Loucy (cell line): ENCODE measurements at regions not wholly inside any gene's neighbourhood (a gene's known extent, or its start where the extent isn't known, plus 50 kb on each side); places are given as distances from the start of the nearest gene placed in this dataset.

Experiments
- H2AFZ ChIP-seq: fragments of 200-600 bp; sonication (generic); 2 replicates; pipeline ENCODE4 v1.6.0; 2016; ENCODE audit warnings: antibody characterized with exemption, mild to moderate bottlenecking, low read length, moderate library complexity
- H3F3A ChIP-seq: fragments of 200-600 bp; 2 replicates; pipeline ENCODE4 v1.6.0; 2016; ENCODE audit warnings: antibody characterized with exemption, low read depth, mild to moderate bottlenecking
- H3K27me3 ChIP-seq: fragments of 200-600 bp; sonication (generic); 2 replicates; pipeline ENCODE4 v1.6.1; 2014; ENCODE audit warnings: low read length, mild to moderate bottlenecking; ENCODE audit not compliant: insufficient read depth, poor library complexity, severe bottlenecking
- H3K36me3 ChIP-seq: fragments of 200-600 bp; sonication (generic); 2 replicates; pipeline ENCODE4 v1.6.1; 2016; ENCODE audit warnings: low read length; ENCODE audit not compliant: insufficient read depth
- H3K4me1 ChIP-seq: fragments of 200-600 bp; sonication (generic); 2 replicates; pipeline ENCODE4 v1.5.1; 2014; ENCODE audit warnings: low read length, mild to moderate bottlenecking; ENCODE audit not compliant: insufficient read depth, poor library complexity, severe bottlenecking
- H3K4me2 ChIP-seq: fragments of 200-600 bp; sonication (generic); 2 replicates; pipeline ENCODE4 v1.6.0; 2014; ENCODE audit warnings: antibody characterized with exemption, low read length, low read depth, mild to moderate bottlenecking; ENCODE audit not compliant: poor library complexity, severe bottlenecking
- H3K4me3 ChIP-seq: fragments of 200-600 bp; sonication (generic); 2 replicates; pipeline ENCODE4 v1.5.1; 2014; ENCODE audit warnings: low read length, mild to moderate bottlenecking, mixed read lengths; ENCODE audit not compliant: poor library complexity, severe bottlenecking
- H3K79me2 ChIP-seq: fragments of 200-600 bp; sonication (generic); 2 replicates; pipeline ENCODE4 v1.6.1; 2014; ENCODE audit warnings: low read length; ENCODE audit not compliant: insufficient read depth
- H3K9ac ChIP-seq: fragments of 200-600 bp; sonication (generic); 2 replicates; pipeline ENCODE4 v1.6.0; 2014; ENCODE audit warnings: mild to moderate bottlenecking, low read depth, low read length, moderate library complexity; ENCODE audit not compliant: poor library complexity, severe bottlenecking
- H3K9me2 ChIP-seq: fragments of 200-600 bp; sonication (generic); replicated peaks from 2 replicates; pipeline ENCODE4 v1.6.1; 2016; ENCODE audit warnings: low read depth, low read length, mixed read lengths
- H3K9me3 ChIP-seq: fragments of 200-600 bp; sonication (generic); 2 replicates; pipeline ENCODE4 v1.6.1; 2014; ENCODE audit warnings: mild to moderate bottlenecking, antibody characterized with exemption, low read length, low read depth; ENCODE audit not compliant: insufficient read depth
- H4K20me1 ChIP-seq: fragments of 200-600 bp; sonication (generic); 2 replicates; pipeline ENCODE4 v1.6.0; 2014; ENCODE audit warnings: antibody characterized with exemption, low read length, mild to moderate bottlenecking; ENCODE audit not compliant: insufficient read depth, poor library complexity, severe bottlenecking
- CTCF ChIP-seq: fragments of 200-600 bp; sonication (generic); conservative IDR thresholded peaks from 2 replicates; pipeline ENCODE4 v1.5.1; 2014; ENCODE audit warnings: mild to moderate bottlenecking, antibody characterized with exemption, low read length
- EZH2phosphoT487 ChIP-seq: fragments of 200-600 bp; IDR thresholded peaks from 2 replicates; pipeline ENCODE4 v1.6.1; 2018; ENCODE audit warnings: antibody characterized with exemption, mild to moderate bottlenecking, moderate library complexity, borderline replicate concordance

GRCh38 chr4:91824773-91825172 is 479.0 kb upstream of the GRID2 start:
- no peak overlapping the region for H3K9ac ChIP-seq
- no peaks in the 10 kb centered on the region for H3K9me3 ChIP-seq
- no peaks in the 10 kb centered on the region for H3K9me2 ChIP-seq
- no peaks in the 10 kb centered on the region for H3K4me1 ChIP-seq
- H3K4me2 ChIP-seq: no peak overlapping the region
- no peak overlapping the region for H2AFZ ChIP-seq
- H3F3A ChIP-seq: no peaks in the 10 kb centered on the region
- no peaks in the 10 kb centered on the region for H3K79me2 ChIP-seq
- no peaks in the 10 kb centered on the region for H4K20me1 ChIP-seq
- no peak overlapping the region for H3K4me3 ChIP-seq
- H3K27me3 ChIP-seq: no peaks in the 10 kb centered on the region
- TF ChIP-seq EZH2phosphoT487 (no peak), CTCF (no peak)
- H3K36me3 ChIP-seq: no peaks in the 10 kb centered on the region

GRCh38 chr4:91826186-91826585 is 477.6 kb upstream of the GRID2 start:
- Histone ChIP-seq H3K4me1 (no peaks in the 10 kb centered on the region), H3K9me3 (no peaks in the 10 kb centered on the region), H3K27me3 (no peaks in the 10 kb centered on the region), H3K9me2 (no peaks in the 10 kb centered on the region), H3F3A (no peaks in the 10 kb centered on the region), H4K20me1 (no peaks in the 10 kb centered on the region), H3K79me2 (no peaks in the 10 kb centered on the region), H3K4me2 (no peak overlapping the region), H3K9ac (no peak overlapping the region), H2AFZ (no peak overlapping the region), H3K36me3 (no peaks in the 10 kb centered on the region), H3K4me3 (no peak overlapping the region)
- TF ChIP-seq CTCF (no peak), EZH2phosphoT487 (no peak)

GRCh38 chr4:91827914-91828313 is 475.9 kb upstream of the GRID2 start:
- H3K9me3 ChIP-seq: no peaks in the 10 kb centered on the region
- H3F3A ChIP-seq: no peaks in the 10 kb centered on the region
- H3K9ac ChIP-seq: no peak overlapping the region
- H4K20me1 ChIP-seq: no peaks in the 10 kb centered on the region
- H3K4me2 ChIP-seq: no peak overlapping the region
- no peaks in the 10 kb centered on the region for H3K36me3 ChIP-seq
- H3K79me2 ChIP-seq: no peaks in the 10 kb centered on the region
- TF ChIP-seq CTCF: no peak
- no peak for TF ChIP-seq EZH2phosphoT487
- H3K4me3 ChIP-seq: no peak overlapping the region
- no peaks in the 10 kb centered on the region for H3K9me2 ChIP-seq
- H2AFZ ChIP-seq: no peak overlapping the region
- H3K4me1 ChIP-seq: no peaks in the 10 kb centered on the region
- no peaks in the 10 kb centered on the region for H3K27me3 ChIP-seq
